NB4 (cell line): ENCODE measurements at regions not wholly inside any gene's neighbourhood (a gene's known extent, or its start where the extent isn't known, plus 50 kb on each side); places are given as distances from the start of the nearest gene placed in this dataset.

ENCODE experiments used
- CTCF ChIP-seq: IDR thresholded peaks from one replicate; pipeline ENCODE4 v1.5.1; 2012; ENCODE audit warnings: low read depth, low read length
- MAX ChIP-seq: IDR thresholded peaks from 2 replicates; pipeline ENCODE4 v1.6.1; 2011; ENCODE audit warnings: low read depth, low read length
- MYC ChIP-seq: IDR thresholded peaks from 2 replicates; pipeline ENCODE4 v1.6.1; 2011; ENCODE audit warnings: low read depth, low read length
- POLR2A ChIP-seq: IDR thresholded peaks from 2 replicates; pipeline ENCODE4 v1.6.1; 2011; ENCODE audit warnings: mild to moderate bottlenecking; ENCODE audit not compliant: insufficient read length; ENCODE audit errors: extremely low read depth

DNA sequence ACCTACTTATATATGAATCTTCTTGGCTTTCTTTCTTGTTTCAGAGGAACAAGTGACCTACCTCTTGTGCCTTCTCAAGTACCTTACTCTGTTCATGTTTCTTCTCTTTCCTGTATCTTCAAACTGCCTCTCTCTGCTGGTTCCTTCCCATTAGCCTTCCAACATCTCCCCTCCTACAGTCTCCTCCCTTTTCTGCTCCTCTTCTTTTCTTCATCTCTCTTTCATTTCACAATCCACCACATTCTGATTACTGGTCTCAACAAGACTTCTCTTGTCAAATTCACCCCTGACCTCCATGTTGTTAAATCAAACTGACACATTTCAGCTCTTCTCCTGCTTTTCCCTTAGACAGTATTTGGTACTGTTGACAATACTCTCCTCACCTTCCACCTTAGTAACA lies 95.6 kb downstream of the BRMS1L start:
- no peak for TF ChIP-seq CTCF
- TF ChIP-seq MAX, result no peak
- TF ChIP-seq POLR2A, result no peak
- TF ChIP-seq MYC, result no peak
